OCI-LY7 (cell line): ENCODE measurements at regions not wholly inside any gene's neighbourhood (a gene's known extent, or its start where the extent isn't known, plus 50 kb on each side); places are given as distances from the start of the nearest gene placed in this dataset.

ENCODE experiments used
- CTCF ChIP-seq: fragments of 200-600 bp; sonication (generic); conservative IDR thresholded peaks from 2 replicates; pipeline ENCODE4 v1.5.1; 2014; ENCODE audit warnings: mild to moderate bottlenecking, antibody characterized with exemption, low read length, moderate library complexity, mixed read lengths
- EZH2phosphoT487 ChIP-seq: fragments of 200-600 bp; sonication (generic); IDR thresholded peaks from 2 replicates; pipeline ENCODE4 v1.6.1; 2018; ENCODE audit warnings: low read depth, borderline replicate concordance, mild to moderate bottlenecking, mixed run types, antibody characterized with exemption, low read length, moderate library complexity, mixed read lengths

- TF ChIP-seq CTCF (no peak), EZH2phosphoT487 (no peak)
These were observed 115.4 kb upstream of the GADL1 start for GRCh38 chr3:31009881-31010280.
